HG03135 (cell line): ENCODE measurements at regions not wholly inside any gene's neighbourhood (a gene's known extent, or its start where the extent isn't known, plus 50 kb on each side); places are given as distances from the start of the nearest gene placed in this dataset.
"Not testable (repeated sequence)": the region's sequence is repeated elsewhere in the genome, so short reads cannot be mapped to it uniquely, and the experiment has no call there.

Source experiments
- ATAC-seq: cut with Tn5 transposase; IDR thresholded peaks from one replicate; pipeline ENCODE4 v1.9.1; 2021; ENCODE audit warnings: mild to moderate bottlenecking, moderate library complexity; ENCODE audit not compliant: unreplicated experiment

DNA sequence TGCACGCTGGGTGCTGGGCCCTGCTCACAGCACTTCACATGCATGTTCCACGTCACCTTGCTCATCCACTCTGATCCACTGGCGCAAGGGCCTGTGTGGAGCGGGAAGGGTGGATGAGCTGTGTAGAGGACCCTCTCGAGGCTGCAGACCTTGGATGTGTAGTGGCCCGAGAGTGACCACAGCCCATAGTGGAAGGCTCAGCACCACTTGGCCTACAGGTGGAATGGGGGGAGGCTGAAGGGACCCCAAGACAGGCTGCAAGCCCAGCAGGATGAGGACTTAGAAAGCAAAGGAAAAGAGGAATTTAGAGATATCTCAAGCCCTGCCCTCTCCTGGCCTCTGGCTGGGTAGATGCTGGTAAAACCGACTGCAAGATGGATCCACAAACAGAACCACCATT, 175.9 kb upstream of the COPS8 start:
- no peak for ATAC-seq

GRCh38 chr2:236910781-236911495, 174.8 kb upstream of the COPS8 start:
- ATAC-seq = no peak

- ATAC-seq = no peak
These were observed 173.2 kb upstream of the COPS8 start for GRCh38 chr2:236912326-236913120.

DNA sequence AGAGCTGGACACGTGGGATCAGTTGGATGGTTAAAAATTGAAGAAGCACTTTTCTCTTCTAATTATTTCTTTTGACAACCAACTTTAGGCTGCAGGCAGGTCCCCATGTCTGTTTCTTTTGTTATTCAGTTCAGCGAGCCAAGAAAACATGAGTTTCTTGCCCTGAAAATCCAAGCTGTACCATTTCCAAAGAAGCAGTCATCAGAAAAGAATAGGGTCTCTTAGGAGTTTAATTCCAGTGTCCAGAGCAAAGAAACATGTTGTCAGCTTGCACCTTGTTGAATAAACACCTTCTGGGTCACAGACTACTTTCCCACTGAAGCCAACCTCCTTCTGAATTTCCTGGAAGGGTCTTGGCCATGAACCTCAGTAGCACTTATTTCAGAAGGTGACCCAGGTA, 170.5 kb upstream of the COPS8 start:
- ATAC-seq = no peak

DNA sequence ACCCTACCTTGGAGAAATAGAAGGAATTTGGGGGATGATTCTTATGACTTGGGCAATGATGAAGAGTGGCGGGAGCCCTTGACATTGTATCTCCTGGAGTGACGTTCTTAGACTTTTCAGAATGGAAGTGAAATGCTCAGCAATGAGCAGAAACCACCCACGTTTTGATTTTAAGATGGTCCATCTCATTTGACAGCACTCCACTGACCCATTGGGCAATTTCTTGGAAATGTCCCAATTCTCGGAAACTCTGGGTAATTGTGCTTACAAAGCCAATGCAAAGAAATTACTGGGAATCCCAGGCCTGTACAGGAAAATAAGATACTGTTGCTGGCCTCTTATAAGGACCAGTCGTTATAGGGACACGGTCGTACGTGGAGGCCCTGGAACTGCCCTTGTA, 170.0 kb upstream of the COPS8 start:
- ATAC-seq = no peak

DNA sequence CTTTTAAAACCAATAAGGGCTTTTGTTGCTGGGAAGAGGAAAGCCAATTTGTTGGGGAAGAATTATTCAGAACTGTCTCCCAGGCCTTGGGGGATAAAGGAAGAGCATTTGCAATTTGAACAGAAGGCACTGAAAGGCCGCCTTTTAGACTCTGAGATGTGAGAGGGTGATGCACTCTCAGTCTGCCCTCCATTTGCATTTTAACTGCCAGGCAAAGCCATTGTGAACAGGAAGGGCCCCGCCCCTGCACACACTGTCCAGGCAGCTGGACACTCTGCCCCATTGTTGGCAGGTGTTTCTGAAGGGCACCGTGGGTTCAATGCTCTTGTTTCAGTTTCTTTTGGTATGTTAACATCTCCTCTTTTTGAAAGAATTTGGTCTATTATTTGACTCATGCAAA, 169.5 kb upstream of the COPS8 start:
- ATAC-seq = no peak

GRCh38 chr2:236916651-236917050, 169.0 kb upstream of the COPS8 start:
- ATAC-seq = no peak

- no peak for ATAC-seq
These were observed 168.5 kb upstream of the COPS8 start for GRCh38 chr2:236917164-236917563.

- no peak for ATAC-seq
These were observed 167.1 kb upstream of the COPS8 start for GRCh38 chr2:236918545-236918944.

- no peak for ATAC-seq
These were observed 166.5 kb upstream of the COPS8 start for GRCh38 chr2:236919209-236919608.

GRCh38 chr2:236919801-236920379, 165.8 kb upstream of the COPS8 start:
- ATAC-seq = not testable (repeated sequence)

DNA sequence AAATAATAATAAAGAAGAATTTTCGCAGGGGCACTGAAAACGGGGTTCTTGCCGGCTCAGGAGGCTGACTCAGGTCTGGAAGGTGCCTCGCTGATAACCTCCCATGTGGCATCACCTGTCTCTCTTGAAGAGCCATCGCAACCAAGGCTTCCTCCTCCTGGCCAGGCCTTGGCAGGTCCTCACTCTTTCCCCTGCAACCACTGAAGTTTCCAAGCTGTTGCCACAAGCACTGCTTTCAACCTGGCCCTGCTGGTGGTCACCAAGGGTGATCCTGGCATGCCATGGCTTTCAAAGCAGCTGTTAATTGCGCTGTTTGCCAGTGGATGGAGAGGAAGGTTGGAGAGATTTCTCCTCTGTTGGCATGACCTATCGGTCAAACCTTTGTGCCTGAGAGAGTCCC, 163.6 kb upstream of the COPS8 start:
- no peak for ATAC-seq

DNA sequence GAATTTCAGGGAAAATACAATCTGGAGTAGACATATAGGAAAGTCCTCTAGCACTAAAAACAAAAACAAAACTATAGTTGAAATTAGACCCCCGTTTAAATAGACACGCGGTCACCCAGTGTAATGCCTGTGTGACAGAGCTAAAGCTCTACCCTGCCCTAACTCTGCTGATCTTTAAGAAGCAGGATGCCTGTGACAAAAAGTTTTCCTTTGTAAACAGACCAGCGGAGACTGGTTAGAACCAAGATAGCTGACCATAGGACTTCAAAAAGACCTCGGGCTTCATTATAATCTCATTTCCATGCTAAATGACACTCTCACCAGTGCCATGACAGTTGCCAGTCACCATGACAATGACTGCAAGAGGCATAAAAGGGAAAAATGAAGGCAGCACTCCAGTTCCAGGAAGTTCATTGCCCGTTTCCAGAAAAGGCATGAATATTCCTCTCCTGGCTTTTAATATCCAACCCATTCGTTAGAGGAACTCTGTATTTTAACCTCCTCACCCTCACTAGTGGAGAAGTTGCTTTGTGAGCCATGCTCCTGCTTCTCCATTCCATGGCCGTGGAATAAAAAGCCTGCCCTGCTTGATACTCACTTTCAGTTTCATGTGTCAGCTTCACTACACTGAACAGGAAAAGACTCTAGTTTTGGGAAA, 157.2 kb upstream of the COPS8 start:
- ATAC-seq = no peak

DNA sequence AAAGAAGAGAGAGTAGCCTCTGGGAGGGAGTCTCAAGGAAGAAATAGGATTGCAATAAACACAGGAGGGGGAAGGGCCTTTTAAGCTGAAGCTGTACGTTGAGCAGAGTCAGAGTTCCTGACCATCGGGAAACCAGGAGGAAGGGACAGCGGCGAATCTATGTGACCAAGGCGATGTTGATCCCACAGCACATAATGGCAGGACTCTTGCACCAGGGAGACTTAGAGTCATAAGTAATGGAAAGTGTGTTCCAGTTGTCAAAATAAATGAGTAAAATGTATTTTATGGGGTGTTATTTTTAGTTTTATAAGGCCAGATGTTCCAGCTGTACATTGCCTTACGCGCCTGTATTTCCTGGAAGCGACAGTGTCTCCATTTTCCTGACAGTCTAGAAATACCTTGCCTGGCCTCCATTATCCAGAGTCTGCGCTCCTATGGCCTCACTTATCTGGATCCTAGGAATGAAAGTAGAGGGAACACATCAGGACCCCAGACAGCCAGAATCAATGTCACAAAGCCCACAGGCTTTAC, 152.8 kb upstream of the COPS8 start:
- no peak for ATAC-seq

DNA sequence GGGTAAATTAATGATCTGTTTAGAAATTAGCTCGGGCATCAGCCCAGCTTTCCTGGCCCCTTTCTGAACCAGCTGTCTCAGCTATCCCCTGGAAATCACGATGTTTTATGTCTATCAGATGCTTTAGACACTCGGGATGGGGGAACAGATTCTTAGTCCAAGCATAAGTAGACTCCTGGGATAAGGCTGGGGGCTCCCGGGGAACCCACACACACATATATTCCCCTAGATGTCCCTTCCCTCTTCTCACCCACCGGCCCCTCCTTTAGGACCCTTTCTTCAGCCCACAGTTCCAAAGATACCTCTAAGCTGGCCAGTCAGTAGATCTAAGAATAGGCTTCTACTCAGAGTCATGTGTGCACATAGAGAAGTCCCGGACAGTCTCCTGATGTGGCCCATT, 151.5 kb upstream of the COPS8 start:
- ATAC-seq = no peak

- ATAC-seq = no peak
These were observed 151.0 kb upstream of the COPS8 start for GRCh38 chr2:236934656-236935055.

- no peak for ATAC-seq
These were observed 150.6 kb upstream of the COPS8 start for GRCh38 chr2:236935083-236935482.

- no peak for ATAC-seq
These were observed 149.9 kb upstream of the COPS8 start for GRCh38 chr2:236935631-236936445.

DNA sequence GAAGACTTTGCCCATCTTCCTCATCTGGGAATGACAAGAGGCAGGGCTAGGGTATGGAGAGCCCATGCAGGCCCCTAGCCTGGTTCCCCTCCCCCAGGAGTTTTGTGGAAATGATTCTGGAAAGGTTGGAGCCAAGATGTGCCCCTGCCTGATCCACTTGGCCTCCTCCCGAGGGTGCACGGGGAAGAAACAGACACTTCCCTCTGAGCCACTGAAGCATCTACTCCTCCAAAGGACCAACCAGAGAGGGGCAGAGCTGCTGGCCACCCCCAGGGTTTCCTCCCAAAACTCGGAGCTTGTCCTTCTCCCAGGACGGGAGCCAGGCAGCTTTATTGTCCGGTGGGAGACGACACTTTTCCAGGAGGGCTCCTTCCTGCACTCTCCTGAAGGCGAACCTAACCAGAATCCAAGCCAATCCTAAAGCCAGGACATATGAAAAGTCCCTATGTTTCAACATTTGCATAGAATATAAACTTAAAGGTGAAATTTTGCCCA, 149.2 kb upstream of the COPS8 start:
- no peak for ATAC-seq

DNA sequence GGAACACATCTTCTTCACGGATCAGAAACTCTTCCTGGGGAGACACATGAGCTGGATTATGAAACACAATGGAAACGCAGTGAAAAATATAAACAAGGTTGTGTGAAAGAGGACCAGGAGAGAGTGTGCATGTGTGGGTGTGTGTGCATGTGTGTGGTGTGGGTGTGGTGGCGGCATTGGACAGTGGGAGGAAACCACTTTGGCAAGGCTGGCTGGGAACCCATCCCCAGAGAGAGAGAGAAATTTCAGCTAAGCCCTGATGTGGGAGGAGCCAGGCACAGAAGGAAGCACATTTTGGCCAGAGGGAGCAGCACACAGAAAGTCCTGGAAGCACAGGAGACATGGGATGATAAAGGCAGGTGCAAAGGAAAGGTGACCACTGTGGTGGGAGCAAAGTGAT, 147.6 kb upstream of the COPS8 start:
- no peak for ATAC-seq
